ENCODE measurements at regions not wholly inside any gene's neighbourhood (a gene's known extent, or its start where the extent isn't known, plus 50 kb on each side); places are given as distances from the start of the nearest gene placed in this dataset.

- Histone ChIP-seq H4K20me1 (ENCODE audit: insufficient read depth, low read length) (no peaks in the 10 kb centered on the region), H3K27me3 (ENCODE audit: control insufficient read depth in 1 of 2, insufficient read depth in 2 of 2, low read length in 2 of 2) (no peaks in the 10 kb centered on the region), H3K9me3 (ENCODE audit: low read length) (peaks cover 40% of the 10 kb centered on the region), H3K4me3 (replicated peaks in 1 of 3; ENCODE audit: insufficient read depth in 1 of 3, low read depth in 2 of 3, low read length in 3 of 3) (no peak overlapping the region), H3K4me2 (ENCODE audit: low read depth, low read length) (no peak overlapping the region), H3K4me1 (ENCODE audit: insufficient read depth, low read length) (no peaks in the 10 kb centered on the region), H3K36me3 (replicated peaks in 1 of 2; ENCODE audit: control insufficient read depth in 1 of 2, insufficient read depth in 2 of 2, low read length in 2 of 2) (no peaks in the 10 kb centered on the region), H3K9ac (ENCODE audit: insufficient read depth, low read depth, low read length) (no peak overlapping the region), H3K27ac (ENCODE audit: extremely low read length, insufficient read depth, low read length) (no peak overlapping the region), H2AFZ (ENCODE audit: low read length) (no peak overlapping the region), H3K79me2 (ENCODE audit: insufficient read depth, low read length) (no peaks in the 10 kb centered on the region)
- WGBS (ENCODE audit: low lambda C conversion rate): 4% methylated on average over 1 of the region's 1 CpG
- CTCF ChIA-PET (ENCODE audit: low intra/inter-chr PET ratio, low total read pairs): no interaction called here
- no TSS peak for BruUV-seq (replicated peaks)
- ATAC-seq (no peak), FAIRE-seq (no peak), DNase-seq (ENCODE audit: low spot score) (no peak)
- POLR2A ChIA-PET: no interaction called here
- intact Hi-C loops (cut with micrococcal nuclease; ENCODE audit: unreplicated experiment) (no loop called here), in situ Hi-C loops (cut with HindIII; ENCODE audit: extremely low pct_ligation_motif_present, low pct_unique_long_range_greater_than_20kb) (no loop called here)
- TF ChIP-seq HNF1A (IDR thresholded peaks at IDR 0.05; ENCODE audit: low read depth) (no peak), HNF1A (CRISPR knock-in tag; IDR thresholded peaks at IDR 0.05; ENCODE audit: borderline replicate concordance) (no peak), AGO1 (IDR thresholded peaks at IDR 0.05; ENCODE audit: low read depth, low read length, poor library complexity, severe bottlenecking) (no peak), RBAK (CRISPR knock-in tag; IDR thresholded peaks at IDR 0.05) (no peak), ZNF33A (CRISPR knock-in tag; IDR thresholded peaks at IDR 0.05; ENCODE audit: borderline replicate concordance) (no peak), ZIK1 (CRISPR knock-in tag; IDR thresholded peaks at IDR 0.05; ENCODE audit: borderline replicate concordance, low read depth) (no peak), ZNF552 (CRISPR knock-in tag; IDR thresholded peaks at IDR 0.05; ENCODE audit: borderline replicate concordance) (no peak), PRDM10 (CRISPR knock-in tag; IDR thresholded peaks at IDR 0.05; ENCODE audit: low read depth) (no peak), ZNF207 (IDR thresholded peaks at IDR 0.05; ENCODE audit: borderline replicate concordance) (no peak), ZNF549 (CRISPR knock-in tag; IDR thresholded peaks at IDR 0.05) (no peak), PHF21A (CRISPR knock-in tag; IDR thresholded peaks at IDR 0.05) (no peak)
- TF ChIP-seq, protein P1, sequence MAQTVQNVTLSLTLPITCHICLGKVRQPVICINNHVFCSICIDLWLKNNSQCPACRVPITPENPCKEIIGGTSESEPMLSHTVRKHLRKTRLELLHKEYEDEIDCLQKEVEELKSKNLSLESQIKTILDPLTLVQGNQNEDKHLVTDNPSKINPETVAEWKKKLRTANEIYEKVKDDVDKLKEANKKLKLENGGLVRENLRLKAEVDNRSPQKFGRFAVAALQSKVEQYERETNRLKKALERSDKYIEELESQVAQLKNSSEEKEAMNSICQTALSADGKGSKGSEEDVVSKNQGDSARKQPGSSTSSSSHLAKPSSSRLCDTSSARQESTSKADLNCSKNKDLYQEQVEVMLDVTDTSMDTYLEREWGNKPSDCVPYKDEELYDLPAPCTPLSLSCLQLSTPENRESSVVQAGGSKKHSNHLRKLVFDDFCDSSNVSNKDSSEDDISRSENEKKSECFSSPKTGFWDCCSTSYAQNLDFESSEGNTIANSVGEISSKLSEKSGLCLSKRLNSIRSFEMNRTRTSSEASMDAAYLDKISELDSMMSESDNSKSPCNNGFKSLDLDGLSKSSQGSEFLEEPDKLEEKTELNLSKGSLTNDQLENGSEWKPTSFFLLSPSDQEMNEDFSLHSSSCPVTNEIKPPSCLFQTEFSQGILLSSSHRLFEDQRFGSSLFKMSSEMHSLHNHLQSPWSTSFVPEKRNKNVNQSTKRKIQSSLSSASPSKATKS (CRISPR knock-in tag; IDR thresholded peaks at IDR 0.05): no peak
Measured at GRCh38 chr11:106329273-106330018, 252.0 kb downstream of the AASDHPPT start.
